ENCODE measurements at regions not wholly inside any gene's neighbourhood (a gene's known extent, or its start where the extent isn't known, plus 50 kb on each side); places are given as distances from the start of the nearest gene placed in this dataset.

- TF ChIP-seq EP300 (IDR thresholded peaks at IDR 0.05; ENCODE audit: low read depth) (no peak), CTCF (IDR thresholded peaks at IDR 0.05) (no peak), POLR2AphosphoS5 (IDR thresholded peaks at IDR 0.05) (no peak)
Measured at GRCh38 chr9:124098141-124098905, 86.8 kb downstream of the LHX2 start.
